HG02798 (cell line): ENCODE measurements at regions not wholly inside any gene's neighbourhood (a gene's known extent, or its start where the extent isn't known, plus 50 kb on each side); places are given as distances from the start of the nearest gene placed in this dataset.
"Not testable (repeated sequence)": the region's sequence is repeated elsewhere in the genome, so short reads cannot be mapped to it uniquely, and the experiment has no call there.

Experiments
- ATAC-seq: cut with Tn5 transposase; IDR thresholded peaks from one replicate; pipeline ENCODE4 v1.9.1; 2021; ENCODE audit warnings: mild to moderate bottlenecking; ENCODE audit not compliant: unreplicated experiment, poor library complexity

GRCh38 chr5:131107128-131107527 is 57.9 kb downstream of the HINT1 start:
- ATAC-seq: no peak

DNA sequence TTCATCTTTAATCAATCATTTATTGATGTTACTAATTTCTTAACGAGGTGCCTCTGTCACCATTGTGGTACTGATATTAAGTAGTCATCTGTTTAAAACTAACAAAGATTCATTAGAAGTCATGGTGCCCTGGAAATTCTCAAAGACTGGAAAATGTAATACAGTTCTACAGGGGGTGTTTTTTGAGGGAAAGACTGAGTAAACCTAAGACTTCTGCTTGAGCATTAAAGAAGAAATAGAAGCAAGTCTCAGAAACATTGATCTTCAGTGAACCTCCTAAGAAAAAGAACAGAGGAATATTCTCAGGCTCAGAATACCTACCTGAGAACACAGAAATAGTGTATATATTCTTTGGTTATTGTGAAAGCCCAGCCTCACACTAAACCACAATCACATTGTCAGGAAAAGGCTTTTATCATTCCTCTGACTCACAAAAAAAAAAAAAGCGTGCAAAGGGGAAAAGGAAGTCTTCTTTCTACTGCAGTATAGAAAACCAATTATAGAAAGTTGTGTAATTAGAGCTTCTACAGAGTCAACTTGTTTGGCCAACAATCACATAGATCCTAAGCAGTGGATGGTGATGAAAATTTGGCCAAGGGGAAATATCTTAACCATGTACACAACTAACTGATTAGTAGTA is 60.8 kb downstream of the HINT1 start:
- no peak for ATAC-seq

DNA sequence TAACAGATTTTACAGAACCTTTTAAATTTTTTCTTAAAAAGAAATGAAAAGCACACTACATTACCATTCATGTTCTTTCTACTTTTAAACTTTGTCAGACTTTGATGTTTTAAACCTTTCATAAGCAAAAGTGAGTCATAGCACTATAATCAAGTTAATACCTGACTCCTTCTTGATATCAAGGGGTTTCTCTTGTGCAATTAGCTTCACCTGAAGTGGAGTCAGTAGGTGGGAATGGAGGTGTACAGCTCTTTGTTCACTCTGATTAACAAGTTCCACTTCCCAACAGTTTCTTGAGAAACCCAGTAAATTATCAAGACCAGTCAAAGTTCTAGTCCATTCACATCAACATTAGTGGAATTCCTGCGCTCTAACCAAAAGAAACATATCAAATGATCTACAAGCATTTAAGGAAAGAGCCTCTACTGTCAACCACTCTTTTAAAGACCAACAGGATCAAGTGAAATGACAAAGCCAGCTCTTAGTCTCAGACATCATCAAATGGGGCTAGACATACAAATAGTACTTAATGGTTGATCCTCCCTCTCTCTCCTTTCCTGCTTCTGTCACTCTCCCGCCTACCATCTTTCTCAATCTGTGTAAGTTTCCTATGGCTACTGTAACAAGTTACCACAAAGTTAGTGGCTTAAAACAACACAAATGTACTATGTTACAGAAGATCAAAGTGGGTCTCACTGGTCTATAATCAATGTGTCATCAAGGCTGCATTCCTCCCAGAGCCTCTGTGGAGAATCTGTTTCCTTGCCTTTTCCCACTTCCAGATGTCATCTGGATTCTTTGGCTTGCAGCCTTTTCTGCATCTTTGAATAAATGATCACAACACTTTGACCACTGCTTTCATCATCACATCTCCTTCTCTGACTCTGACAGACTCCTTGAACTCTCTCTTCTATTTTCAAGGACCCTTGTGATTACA is 68.0 kb downstream of the HINT1 start:
- no peak for ATAC-seq

GRCh38 chr5:131095561-131095960 is 69.5 kb downstream of the HINT1 start:
- ATAC-seq: not testable (repeated sequence)

- no peak for ATAC-seq
These were observed 80.6 kb downstream of the HINT1 start for GRCh38 chr5:131084436-131084835.

GRCh38 chr5:131081913-131082488 is 83.1 kb downstream of the HINT1 start:
- ATAC-seq: no peak

- ATAC-seq: no peak
These were observed 83.7 kb downstream of the HINT1 start for GRCh38 chr5:131081374-131081773.

- no peak for ATAC-seq
These were observed 85.8 kb downstream of the HINT1 start for GRCh38 chr5:131079232-131079631.

DNA sequence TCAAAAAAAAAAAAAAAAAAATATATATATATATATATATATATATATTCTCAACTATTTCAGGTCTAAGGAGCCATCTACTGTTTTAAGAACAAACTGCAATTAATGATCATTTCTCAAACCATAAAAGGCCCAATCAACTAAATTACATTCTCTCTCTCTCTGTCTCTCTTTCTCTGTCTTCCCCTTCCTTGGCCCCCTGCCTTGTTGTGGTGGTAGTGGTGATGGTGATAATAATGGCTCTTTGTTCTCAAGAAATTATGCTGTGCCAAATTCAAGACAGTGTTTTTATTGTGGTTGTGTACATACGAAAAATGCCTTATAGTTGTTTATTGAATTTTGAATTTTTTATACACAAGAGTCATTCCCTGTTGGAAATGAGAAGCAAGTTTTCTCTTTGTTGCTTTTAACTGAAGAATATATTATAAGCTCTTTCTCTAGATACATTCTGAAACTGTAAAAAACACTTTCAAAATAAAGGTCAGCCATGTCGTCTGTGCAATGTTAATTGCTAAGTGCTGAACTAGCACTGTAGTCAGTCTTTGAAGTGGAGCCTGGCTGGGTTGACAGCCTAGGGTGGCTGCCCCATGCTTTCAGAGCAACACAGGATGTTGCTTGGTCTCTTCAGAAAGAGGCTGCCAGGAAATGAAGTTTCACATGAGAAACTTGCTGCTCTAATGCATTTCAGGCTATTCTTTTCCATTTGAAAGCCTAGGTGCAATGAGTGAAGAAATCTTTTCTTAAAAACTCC is 96.0 kb downstream of the HINT1 start:
- ATAC-seq: peak; percentile 84

- ATAC-seq: no peak
These were observed 97.0 kb downstream of the HINT1 start for GRCh38 chr5:131068076-131068475.

- ATAC-seq: no peak
These were observed 97.4 kb downstream of the HINT1 start for GRCh38 chr5:131067636-131068035.

GRCh38 chr5:131064669-131065371 is 100.2 kb downstream of the HINT1 start:
- ATAC-seq: no peak

DNA sequence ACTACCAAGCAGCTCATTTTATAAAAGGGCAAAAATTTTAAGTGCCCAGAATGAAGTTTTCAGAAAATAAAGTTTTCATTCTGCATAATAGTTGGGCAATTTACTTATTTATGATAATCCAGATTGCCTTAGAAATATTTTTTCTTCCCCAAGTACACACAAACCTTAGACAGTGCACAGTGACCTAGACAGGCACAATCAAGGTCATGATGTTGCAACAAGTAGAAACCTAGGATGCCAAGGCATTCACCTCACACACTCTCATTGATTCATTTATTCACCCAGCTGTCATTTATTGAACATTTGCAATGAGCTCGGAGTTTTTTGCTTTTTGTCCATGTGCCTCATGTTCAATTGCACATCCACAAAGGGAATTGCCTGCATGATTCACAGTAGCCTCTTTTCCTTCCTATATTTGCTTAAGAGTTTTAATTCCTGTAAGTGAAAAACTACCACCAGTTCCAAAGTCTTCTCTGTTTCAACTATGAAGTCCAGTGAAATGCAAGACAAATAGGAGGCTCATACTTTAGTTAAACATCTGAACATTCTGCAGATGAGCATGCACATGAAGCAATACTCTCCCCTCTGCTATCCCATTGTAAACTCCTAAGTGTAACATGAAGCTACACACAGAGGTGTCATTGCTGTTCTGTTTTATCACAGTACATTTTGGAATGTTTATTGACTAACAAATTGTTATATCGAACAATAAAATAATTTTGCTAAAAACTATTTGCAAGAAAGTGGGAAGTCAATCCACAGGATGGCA is 122.9 kb downstream of the HINT1 start:
- no peak for ATAC-seq

DNA sequence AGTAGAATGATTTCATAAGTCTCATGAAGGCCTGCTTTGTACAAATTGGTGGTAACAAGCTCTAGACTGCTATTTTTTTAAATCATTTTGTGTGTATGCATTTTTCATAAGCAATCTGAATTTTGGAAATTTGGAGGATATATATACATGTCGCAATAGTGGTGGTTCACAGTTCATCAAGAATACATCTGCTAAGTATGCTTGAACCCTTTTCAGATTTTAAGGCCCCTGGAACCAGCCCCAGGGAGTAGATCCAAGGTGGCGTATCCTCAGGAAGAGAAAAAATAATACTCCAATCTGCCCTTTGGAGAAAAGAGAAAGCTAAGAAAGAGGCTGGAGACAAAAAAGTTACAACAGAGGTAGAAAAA is 141.6 kb downstream of the HINT1 start:
- no peak for ATAC-seq

GRCh38 chr5:131022811-131023497 is 142.1 kb downstream of the HINT1 start:
- ATAC-seq: no peak

DNA sequence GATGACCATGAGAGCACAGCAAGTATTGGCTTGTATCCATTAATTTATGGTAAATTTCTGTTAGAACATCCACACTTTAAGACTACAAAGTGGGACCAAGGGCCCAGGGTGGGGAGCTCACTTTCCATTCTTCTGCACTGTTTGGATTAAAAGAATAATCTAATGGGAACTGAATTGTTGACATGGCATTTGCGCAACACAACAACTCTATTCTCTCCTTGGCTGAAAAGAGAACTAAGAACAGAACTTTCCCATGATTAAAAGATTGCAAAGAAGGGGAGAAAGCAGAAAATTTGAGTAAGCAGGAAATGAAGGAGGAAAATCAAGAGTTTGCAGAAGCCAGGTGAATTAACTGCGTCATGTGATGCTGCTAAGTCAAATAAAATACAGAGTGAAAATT is 143.4 kb downstream of the HINT1 start:
- ATAC-seq: no peak

DNA sequence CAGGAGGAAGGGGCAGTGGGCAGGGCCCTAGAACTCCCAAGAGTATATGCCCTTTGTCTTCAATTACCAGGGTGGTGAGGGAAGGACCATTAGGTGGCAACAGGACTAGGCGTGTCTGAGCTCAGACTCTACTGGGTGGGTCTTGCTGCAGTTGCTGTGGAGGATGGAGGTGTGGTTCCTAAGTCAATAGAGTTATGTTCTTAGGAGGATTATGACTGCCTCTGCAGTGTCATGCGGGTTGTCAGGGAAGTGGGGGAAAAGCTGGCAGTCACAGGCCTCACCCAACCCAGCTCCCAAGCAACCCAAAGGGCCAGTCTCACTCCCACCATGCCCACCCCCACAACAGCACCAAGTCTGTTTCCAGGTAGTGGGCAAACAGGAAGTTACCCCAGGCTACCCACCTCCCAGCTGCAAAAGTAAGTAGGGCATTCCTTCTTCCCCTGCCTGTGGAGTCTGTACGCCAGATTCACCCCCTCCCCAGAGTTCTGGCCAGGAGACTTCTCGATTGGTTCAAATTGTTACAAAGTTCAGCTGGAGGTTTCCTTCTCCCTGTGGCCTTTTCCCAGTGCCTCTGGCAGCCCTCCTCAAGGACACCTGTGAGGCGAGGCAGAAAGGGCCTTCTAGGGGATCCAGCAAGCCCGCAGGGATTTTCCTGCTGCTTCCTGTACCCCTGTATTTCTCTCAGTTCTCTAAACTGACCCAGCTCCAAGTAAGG is 145.3 kb downstream of the HINT1 start:
- ATAC-seq: no peak

- ATAC-seq: no peak
These were observed 145.9 kb downstream of the HINT1 start for GRCh38 chr5:131019111-131019510.
